Colonic mucosa (tissue), 4 donors: ENCODE measurements at regions not wholly inside any gene's neighbourhood (a gene's known extent, or its start where the extent isn't known, plus 50 kb on each side); places are given as distances from the start of the nearest gene placed in this dataset.
"Not testable (repeated sequence)": the region's sequence is repeated elsewhere in the genome, so short reads cannot be mapped to it uniquely, and the experiment has no call there.

Experiments used
- DNase-seq: peaks from one replicate; pipeline ENCODE4 v3.0.0-alpha.2; 2020
- H3K27ac ChIP-seq: fragments of 200-600 bp; one replicate; pipeline ENCODE4 v1.8.0; 2021
- H3K27me3 ChIP-seq: fragments of 200-600 bp; one replicate; pipeline ENCODE4 v1.8.0; 2021
- H3K36me3 ChIP-seq: fragments of 200-600 bp; one replicate; pipeline ENCODE4 v1.8.0; 2021
- H3K4me1 ChIP-seq: fragments of 200-600 bp; one replicate; pipeline ENCODE4 v1.8.0; 2021; ENCODE audit warnings: mild to moderate bottlenecking
- H3K4me3 ChIP-seq: fragments of 200-600 bp; one replicate; pipeline ENCODE4 v1.8.0; 2021
- H3K9ac ChIP-seq, 2 donors: one replicate each; pipeline ENCODE4 v1.7.0; 2013; ENCODE audit warnings: control low read depth in 2 of 2, low read depth in 2 of 2, low read length in 2 of 2
- H3K9me3 ChIP-seq: fragments of 200-600 bp; one replicate; pipeline ENCODE4 v1.8.0; 2021
- intact Hi-C: fragments of 100-400 bp; cut with DNase I; formaldehyde crosslinking; loops from one replicate; pipeline ENCODE4 v1.14.1; 2022
- TF ChIP-seq, protein P1 (sequence below): fragments of 200-600 bp; IDR thresholded peaks from one replicate; pipeline ENCODE4 v1.8.0; 2022; ENCODE audit warnings: antibody characterized with exemption, mild to moderate bottlenecking
- donor health status: healthy.
- donor health status: DM: no; HTN: no; CAD: no.
- donor health status: DM: no; HTN: no; CAD: no.

DNA sequence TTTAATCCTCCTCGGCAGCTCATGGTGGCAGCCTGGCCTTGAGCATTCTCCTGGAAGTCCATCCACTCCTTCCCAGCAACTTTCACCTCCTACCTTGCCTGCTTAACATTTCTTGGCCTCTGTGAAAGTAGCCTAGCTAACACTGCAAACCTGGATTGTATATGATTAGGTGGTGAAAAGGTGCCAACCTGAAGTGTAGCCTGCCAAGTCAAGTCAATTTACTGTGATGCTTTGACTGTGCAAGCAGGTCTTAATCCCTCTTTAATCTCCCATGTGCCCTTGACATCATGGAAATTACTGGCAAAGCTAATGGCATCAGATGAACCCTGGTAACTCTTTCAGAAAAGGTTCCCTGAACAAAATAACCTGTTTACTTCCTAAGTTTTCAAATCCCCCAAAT is 169.7 kb upstream of the NR2F2 start:
- H3K9me3 ChIP-seq: no peaks in the 10 kb centered on the region
- H3K9ac ChIP-seq: no peak overlapping the region
- no peak overlapping the region for H3K4me3 ChIP-seq
- no peak overlapping the region for H3K27ac ChIP-seq
- no peaks in the 10 kb centered on the region for H3K27me3 ChIP-seq
- intact Hi-C loops: no loop called here
- H3K36me3 ChIP-seq: no peaks in the 10 kb centered on the region
- DNase-seq: no peak
- no peaks in the 10 kb centered on the region for H3K4me1 ChIP-seq
- TF ChIP-seq, protein P1, sequence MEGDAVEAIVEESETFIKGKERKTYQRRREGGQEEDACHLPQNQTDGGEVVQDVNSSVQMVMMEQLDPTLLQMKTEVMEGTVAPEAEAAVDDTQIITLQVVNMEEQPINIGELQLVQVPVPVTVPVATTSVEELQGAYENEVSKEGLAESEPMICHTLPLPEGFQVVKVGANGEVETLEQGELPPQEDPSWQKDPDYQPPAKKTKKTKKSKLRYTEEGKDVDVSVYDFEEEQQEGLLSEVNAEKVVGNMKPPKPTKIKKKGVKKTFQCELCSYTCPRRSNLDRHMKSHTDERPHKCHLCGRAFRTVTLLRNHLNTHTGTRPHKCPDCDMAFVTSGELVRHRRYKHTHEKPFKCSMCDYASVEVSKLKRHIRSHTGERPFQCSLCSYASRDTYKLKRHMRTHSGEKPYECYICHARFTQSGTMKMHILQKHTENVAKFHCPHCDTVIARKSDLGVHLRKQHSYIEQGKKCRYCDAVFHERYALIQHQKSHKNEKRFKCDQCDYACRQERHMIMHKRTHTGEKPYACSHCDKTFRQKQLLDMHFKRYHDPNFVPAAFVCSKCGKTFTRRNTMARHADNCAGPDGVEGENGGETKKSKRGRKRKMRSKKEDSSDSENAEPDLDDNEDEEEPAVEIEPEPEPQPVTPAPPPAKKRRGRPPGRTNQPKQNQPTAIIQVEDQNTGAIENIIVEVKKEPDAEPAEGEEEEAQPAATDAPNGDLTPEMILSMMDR: no peak

DNA sequence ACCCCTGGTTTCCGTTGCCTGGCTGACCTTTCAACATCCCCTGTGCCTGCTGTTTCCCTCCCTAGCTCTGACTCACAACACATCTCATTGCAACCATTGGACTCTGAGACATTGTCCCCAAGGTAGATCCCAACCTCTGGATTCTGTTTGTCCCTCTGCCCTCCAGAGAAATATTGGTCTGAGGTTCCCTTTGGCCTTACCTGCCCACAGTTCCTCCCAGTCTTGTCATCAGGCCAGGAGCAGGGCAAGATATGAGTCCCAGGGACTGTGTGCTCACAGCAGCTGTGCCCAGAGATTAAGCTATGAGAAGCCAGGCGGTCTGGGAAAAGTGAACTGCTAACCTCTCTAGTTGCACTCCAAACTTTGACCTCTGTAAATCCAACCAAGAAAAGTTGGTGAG is 168.2 kb upstream of the NR2F2 start:
- H3K36me3 ChIP-seq: no peaks in the 10 kb centered on the region
- H3K27me3 ChIP-seq: no peaks in the 10 kb centered on the region
- no peak for DNase-seq
- TF ChIP-seq, protein P1: no peak
- no peak overlapping the region for H3K9ac ChIP-seq
- no peak overlapping the region for H3K27ac ChIP-seq
- H3K9me3 ChIP-seq: no peaks in the 10 kb centered on the region
- no peaks in the 10 kb centered on the region for H3K4me1 ChIP-seq
- intact Hi-C loops: no loop called here
- H3K4me3 ChIP-seq: no peak overlapping the region

DNA sequence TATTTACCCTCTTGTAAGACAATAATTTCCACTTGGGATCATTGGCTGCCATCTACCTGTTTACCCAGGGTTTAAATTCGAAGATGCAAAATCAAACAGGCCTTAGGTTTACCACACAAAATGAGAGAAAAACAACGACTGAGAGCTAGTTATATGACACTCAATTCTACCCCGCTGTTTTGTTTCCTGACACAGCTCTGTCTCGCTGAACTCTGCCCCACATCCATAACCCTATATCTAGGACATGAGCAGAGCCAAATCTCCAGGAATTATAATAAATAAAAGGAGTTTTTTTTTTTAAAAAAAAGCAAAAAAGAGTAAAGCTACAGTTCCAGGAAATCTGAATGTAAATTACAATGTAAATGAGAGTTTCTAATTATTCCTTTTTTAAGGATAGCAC is 165.4 kb upstream of the NR2F2 start:
- intact Hi-C loops: no loop called here
- no peak overlapping the region for H3K4me3 ChIP-seq
- no peak overlapping the region for H3K9ac ChIP-seq
- TF ChIP-seq, protein P1: no peak
- H3K27ac ChIP-seq: no peak overlapping the region
- DNase-seq: no peak
- H3K36me3 ChIP-seq: no peaks in the 10 kb centered on the region
- no peaks in the 10 kb centered on the region for H3K27me3 ChIP-seq
- H3K9me3 ChIP-seq: no peaks in the 10 kb centered on the region
- H3K4me1 ChIP-seq: no peaks in the 10 kb centered on the region

DNA sequence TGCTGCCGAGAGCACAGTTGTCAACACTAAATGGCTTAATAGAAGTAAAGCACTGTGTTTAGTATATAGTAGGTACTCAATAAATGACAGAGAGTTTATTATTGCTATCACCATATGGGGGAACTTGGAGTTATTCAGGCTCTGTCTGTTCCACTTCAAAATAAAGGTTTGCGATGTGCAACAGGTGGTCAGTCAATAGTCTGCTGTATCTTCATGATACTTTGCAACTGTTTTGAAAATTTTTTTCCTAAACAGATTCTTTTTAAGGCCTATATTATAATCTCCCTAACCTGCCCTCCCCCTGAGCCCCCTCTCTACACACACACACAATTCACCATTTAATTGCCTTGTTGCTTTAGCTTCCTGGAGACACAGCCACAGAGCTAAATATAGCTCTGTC is 164.7 kb upstream of the NR2F2 start:
- no peaks in the 10 kb centered on the region for H3K9me3 ChIP-seq
- H3K36me3 ChIP-seq: no peaks in the 10 kb centered on the region
- no peak overlapping the region for H3K4me3 ChIP-seq
- H3K27ac ChIP-seq: no peak overlapping the region
- intact Hi-C loops: no loop called here
- no peaks in the 10 kb centered on the region for H3K27me3 ChIP-seq
- TF ChIP-seq, protein P1: no peak
- H3K4me1 ChIP-seq: no peaks in the 10 kb centered on the region
- H3K9ac ChIP-seq: no peak overlapping the region
- no peak for DNase-seq

DNA sequence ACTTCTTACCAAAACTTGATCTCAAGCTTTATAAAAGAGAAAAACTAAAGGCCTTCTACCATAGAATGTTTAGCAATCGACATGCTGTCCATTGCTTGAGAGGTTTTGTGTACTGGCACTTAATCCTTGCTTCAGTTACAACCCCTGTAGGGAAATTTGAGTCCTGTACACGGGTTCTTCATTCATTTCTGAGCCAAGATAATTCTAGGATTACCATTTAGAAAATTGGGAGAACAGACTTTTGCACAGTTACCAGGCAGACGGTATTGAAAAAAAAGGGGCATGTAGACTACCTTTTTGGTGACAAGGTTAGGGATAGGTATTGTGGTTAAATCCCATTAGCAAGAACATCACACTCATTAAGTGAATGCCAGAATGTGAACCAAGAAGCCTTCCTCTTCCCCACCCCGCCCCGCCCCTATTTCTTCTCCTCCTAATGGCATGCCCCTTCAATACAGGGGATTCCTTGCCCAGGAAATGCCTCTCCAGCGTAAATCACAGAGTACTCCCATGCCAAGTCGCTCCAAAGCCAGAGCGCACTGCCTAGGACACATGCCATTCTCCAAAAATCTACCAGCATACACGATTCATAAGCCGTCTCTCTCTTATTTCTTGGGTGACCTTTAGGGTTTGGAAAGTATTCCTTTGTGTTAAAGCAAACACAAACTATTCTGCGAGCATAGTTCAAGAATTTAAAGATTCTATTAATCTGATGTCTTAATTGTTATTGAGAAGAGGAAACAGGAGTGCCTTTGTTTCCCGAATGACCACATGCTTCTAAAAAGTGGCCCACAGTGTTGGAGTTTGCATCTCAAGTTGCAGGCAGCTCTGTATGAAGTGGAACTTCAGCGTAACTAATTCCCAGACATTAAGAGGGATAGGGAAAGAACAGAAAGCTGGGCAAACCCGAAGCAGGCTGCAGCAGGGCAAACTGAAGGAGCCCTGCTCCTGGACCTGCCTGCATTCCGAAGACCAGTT is 164.0 kb upstream of the NR2F2 start:
- no peaks in the 10 kb centered on the region for H3K9me3 ChIP-seq
- no peak overlapping the region for H3K9ac ChIP-seq
- H3K4me3 ChIP-seq: no peak overlapping the region
- TF ChIP-seq, protein P1: no peak
- H3K36me3 ChIP-seq: no peaks in the 10 kb centered on the region
- H3K27ac ChIP-seq: no peak overlapping the region
- DNase-seq: no peak
- no peaks in the 10 kb centered on the region for H3K4me1 ChIP-seq
- intact Hi-C loops: no loop called here
- H3K27me3 ChIP-seq: no peaks in the 10 kb centered on the region

GRCh38 chr15:96170616-96170978 is 159.9 kb upstream of the NR2F2 start:
- H3K4me1 ChIP-seq, H3K9me3 ChIP-seq, intact Hi-C loops, H3K4me3 ChIP-seq, DNase-seq, H3K36me3 ChIP-seq, H3K27ac ChIP-seq, H3K9ac ChIP-seq, H3K27me3 ChIP-seq: not testable (repeated sequence)
